NCI-H1694 treated with DMSO at 0.1 percent for 48 hours (cell line): ENCODE measurements at regions not wholly inside any gene's neighbourhood (a gene's known extent, or its start where the extent isn't known, plus 50 kb on each side); places are given as distances from the start of the nearest gene placed in this dataset.

Experiments
- DNase-seq: peaks from one replicate; lab custom pipeline; 2025; lab: John Stamatoyannopoulos, UW

GRCh38 chr6:9404351-9405146, 969.2 kb upstream of the SLC35B3 start:
- peak; percentile 50 for DNase-seq

- DNase-seq, result peak; percentile 65
These were observed 968.4 kb upstream of the SLC35B3 start for GRCh38 chr6:9403736-9404135.

- no peak for DNase-seq
These were observed 966.6 kb upstream of the SLC35B3 start for GRCh38 chr6:9401960-9402359.

- DNase-seq, result no peak
These were observed 964.6 kb upstream of the SLC35B3 start for GRCh38 chr6:9399916-9400315.

- DNase-seq, result no peak
These were observed 963.5 kb upstream of the SLC35B3 start for GRCh38 chr6:9398767-9399373.

- peak; percentile 76 for DNase-seq
These were observed 962.9 kb upstream of the SLC35B3 start for GRCh38 chr6:9398071-9398766.

- DNase-seq, result no peak
These were observed 953.3 kb upstream of the SLC35B3 start for GRCh38 chr6:9388596-9388995.

GRCh38 chr6:9380568-9380967, 945.2 kb upstream of the SLC35B3 start:
- no peak for DNase-seq

- no peak for DNase-seq
These were observed 938.0 kb upstream of the SLC35B3 start for GRCh38 chr6:9373308-9373707.

- no peak for DNase-seq
These were observed 935.1 kb upstream of the SLC35B3 start for GRCh38 chr6:9370480-9370879.

GRCh38 chr6:9365378-9365777, 930.0 kb upstream of the SLC35B3 start:
- no peak for DNase-seq

- no peak for DNase-seq
These were observed 926.4 kb upstream of the SLC35B3 start for GRCh38 chr6:9361749-9362148.

GRCh38 chr6:9360881-9361280, 925.5 kb upstream of the SLC35B3 start:
- no peak for DNase-seq

GRCh38 chr6:9347608-9348007, 912.3 kb upstream of the SLC35B3 start:
- no peak for DNase-seq

GRCh38 chr6:9346923-9347322, 911.6 kb upstream of the SLC35B3 start:
- no peak for DNase-seq

- no peak for DNase-seq
These were observed 900.1 kb upstream of the SLC35B3 start for GRCh38 chr6:9335431-9335830.

GRCh38 chr6:9334979-9335378, 899.6 kb upstream of the SLC35B3 start:
- DNase-seq, result no peak

GRCh38 chr6:9332241-9332780, 897.0 kb upstream of the SLC35B3 start:
- no peak for DNase-seq

- no peak for DNase-seq
These were observed 881.5 kb upstream of the SLC35B3 start for GRCh38 chr6:9316831-9317230.

- no peak for DNase-seq
These were observed 880.8 kb upstream of the SLC35B3 start for GRCh38 chr6:9315966-9316650.

- no peak for DNase-seq
These were observed 872.9 kb upstream of the SLC35B3 start for GRCh38 chr6:9308284-9308683.

GRCh38 chr6:9307786-9308185, 872.4 kb upstream of the SLC35B3 start:
- no peak for DNase-seq
